AG09319 (cell line): ENCODE measurements at regions not wholly inside any gene's neighbourhood (a gene's known extent, or its start where the extent isn't known, plus 50 kb on each side); places are given as distances from the start of the nearest gene placed in this dataset.

Experiments
- DNase-seq: peaks from one replicate; pipeline ENCODE4 v3.0.0-alpha.2; 2010; ENCODE audit warnings: low read depth; ENCODE audit errors: extremely low read depth
- CTCF ChIP-seq: IDR thresholded peaks from 2 replicates; pipeline ENCODE4 v1.5.1; 2011; ENCODE audit warnings: low read depth, mild to moderate bottlenecking, inconsistent platforms, low read length, moderate library complexity

- no peak for DNase-seq
- no peak for TF ChIP-seq CTCF
Observed at GRCh38 chr3:118760585-118761290, 273.9 kb downstream of the IGSF11 start.

GRCh38 chr3:118761291-118761606 lies 273.4 kb downstream of the IGSF11 start:
- no peak for DNase-seq
- no peak for TF ChIP-seq CTCF

DNA sequence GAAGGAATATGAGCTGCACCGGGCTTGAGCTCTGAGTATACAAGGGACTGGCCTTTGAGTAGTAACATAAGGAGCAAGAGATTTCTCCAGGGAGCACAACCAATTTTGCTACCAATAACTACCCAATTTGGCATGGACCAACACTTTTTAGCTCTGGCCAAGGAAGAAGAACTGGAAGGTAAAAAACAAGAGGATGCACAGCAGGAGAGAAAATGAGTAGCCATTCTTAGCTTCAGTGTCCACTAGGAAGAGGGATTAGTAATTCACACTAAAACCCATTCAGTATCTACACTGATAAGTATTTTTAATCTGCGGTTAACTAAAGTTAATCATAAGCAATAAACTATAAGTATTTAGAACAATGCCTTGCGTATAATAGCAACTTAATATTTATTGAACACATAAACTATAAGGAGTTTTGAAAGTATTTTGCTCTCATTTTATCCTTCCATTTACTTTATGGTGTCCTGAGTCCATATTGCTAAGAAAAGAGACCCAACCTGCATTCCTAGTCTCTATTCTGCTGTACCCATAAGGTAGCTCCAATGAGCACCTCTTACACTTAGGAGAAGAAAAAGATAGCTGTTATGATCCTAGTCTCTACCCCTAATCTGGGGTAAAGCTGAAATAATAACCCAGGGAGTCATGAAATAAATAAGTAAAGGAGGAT lies 268.9 kb downstream of the IGSF11 start:
- no peak for DNase-seq
- TF ChIP-seq CTCF, result no peak

- DNase-seq, result no peak
- no peak for TF ChIP-seq CTCF
Observed at GRCh38 chr3:118766306-118766669, 268.4 kb downstream of the IGSF11 start.

DNA sequence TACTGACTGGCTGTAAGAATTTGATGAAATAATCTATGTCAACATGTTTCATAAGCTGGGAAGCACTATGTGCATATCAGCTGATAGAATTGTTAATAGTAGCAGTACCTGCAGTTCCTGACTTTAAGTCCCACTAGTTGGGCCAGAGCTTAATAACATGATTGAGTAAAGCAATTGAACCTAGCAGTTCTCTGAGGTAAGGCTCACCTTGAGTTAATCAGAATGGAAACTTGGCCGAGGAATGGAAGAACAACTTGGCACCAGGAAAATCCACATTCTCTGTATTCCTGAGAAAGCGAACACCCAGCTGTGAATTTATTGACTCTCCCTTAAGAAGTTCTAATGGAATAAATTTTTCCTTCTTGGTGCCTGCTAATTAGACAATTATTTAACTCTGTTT lies 262.6 kb downstream of the IGSF11 start:
- TF ChIP-seq CTCF, result no peak
- DNase-seq, result no peak

- TF ChIP-seq CTCF, result no peak
- no peak for DNase-seq
Observed at GRCh38 chr3:118772547-118773011, 262.1 kb downstream of the IGSF11 start.

- no peak for DNase-seq
- TF ChIP-seq CTCF, result no peak
Observed at GRCh38 chr3:118775021-118775420, 259.6 kb downstream of the IGSF11 start.
